HEK293 (cell line): ENCODE measurements at regions not wholly inside any gene's neighbourhood (a gene's known extent, or its start where the extent isn't known, plus 50 kb on each side); places are given as distances from the start of the nearest gene placed in this dataset.
"Not testable (repeated sequence)": the region's sequence is repeated elsewhere in the genome, so short reads cannot be mapped to it uniquely, and the experiment has no call there.

Source experiments
- CTCF ChIA-PET: fragments of 350-600 bp; formaldehyde crosslinking; extraction: SDS; loops from one replicate; lab custom pipeline; 2021; ENCODE audit warnings: antibody characterized with exemption; lab: Yijun Ruan, JAX
- POLR2A ChIA-PET: fragments of 300-600 bp; formaldehyde crosslinking; extraction: SDS; loops from one replicate; lab custom pipeline; 2020; ENCODE audit warnings: antibody characterized with exemption, inconsistent platforms; lab: Yijun Ruan, JAX
- H3K27ac ChIP-seq: fragments of 200-500 bp; sonication (Bioruptor generic); 2 replicates; pipeline ENCODE4 v1.5.1; 2014; ENCODE audit warnings: low read depth, low read length, control low read depth, inconsistent platforms; ENCODE audit errors: extremely low read depth
- H3K36me3 ChIP-seq, 2 experiments: fragments of 200-500 bp in 1 of 2; sonication (Bioruptor generic) in 1 of 2; 1 replicate in 1 of 2; 2 replicates in 1 of 2; pipeline ENCODE4 v1.5.1; 2014 to 2017; ENCODE audit warnings: inconsistent platforms in 2 of 2, low read length in 2 of 2; ENCODE audit not compliant: control insufficient read depth in 2 of 2, insufficient read depth in 1 of 2
- H3K4me1 ChIP-seq: fragments of 200-500 bp; sonication (Bioruptor generic); 2 replicates; pipeline ENCODE4 v1.5.1; 2014; ENCODE audit warnings: mild to moderate bottlenecking, low read length, inconsistent platforms; ENCODE audit not compliant: control insufficient read depth, insufficient read depth
- H3K4me3 ChIP-seq: 2 replicates; pipeline ENCODE4 v1.5.1; 2011; ENCODE audit warnings: low read depth, mild to moderate bottlenecking, control low read depth, low read length, moderate library complexity
- H3K9me3 ChIP-seq: fragments of 200-500 bp; sonication (Bioruptor generic); 2 replicates; pipeline ENCODE4 v1.5.1; 2014; ENCODE audit warnings: low read depth, low read length, inconsistent platforms; ENCODE audit not compliant: control insufficient read depth, insufficient read depth
- KLF10 ChIP-seq: fragments of 450-650 bp; IDR thresholded peaks from 2 replicates; pipeline ENCODE4 v1.5.1; 2018; ENCODE audit warnings: missing biosample characterization, mild to moderate bottlenecking, missing genetic modification characterization
- ZNF211 ChIP-seq: fragments of 450-650 bp; formaldehyde crosslinking; IDR thresholded peaks from 2 replicates; pipeline ENCODE4 v1.5.1; 2016; ENCODE audit warnings: low read depth, missing biosample characterization, missing genetic modification characterization
- ZNF221 ChIP-seq: fragments of 450-650 bp; formaldehyde crosslinking; IDR thresholded peaks from 2 replicates; pipeline ENCODE4 v1.5.1; 2017; ENCODE audit warnings: missing biosample characterization, missing genetic modification characterization, borderline replicate concordance
- ZNF239 ChIP-seq: fragments of 450-650 bp; formaldehyde crosslinking; IDR thresholded peaks from 2 replicates; pipeline ENCODE4 v1.5.1; 2016; ENCODE audit warnings: missing biosample characterization, missing genetic modification characterization
- ZNF248 ChIP-seq: fragments of 450-650 bp; formaldehyde crosslinking; IDR thresholded peaks from 2 replicates; pipeline ENCODE4 v1.5.1; 2017; ENCODE audit warnings: missing biosample characterization, missing genetic modification characterization
- ZNF274 ChIP-seq, 2 experiments: fragments of 200-500 bp in 1 of 2; fragments of 450-650 bp in 1 of 2; sonication (Bioruptor generic) in 1 of 2; formaldehyde crosslinking in 1 of 2; IDR thresholded peaks; 2 replicates each; pipeline versions ENCODE4 v1.5.1 to v1.6.1; 2014 to 2016; ENCODE audit warnings: borderline replicate concordance in 1 of 2, inconsistent platforms in 1 of 2, low read length in 1 of 2, missing biosample characterization in 1 of 2, missing genetic modification characterization in 1 of 2
- ZNF311 ChIP-seq: fragments of 450-650 bp; formaldehyde crosslinking; IDR thresholded peaks from 2 replicates; pipeline ENCODE4 v1.5.1; 2017; ENCODE audit warnings: missing biosample characterization, missing genetic modification characterization, borderline replicate concordance
- ZNF404 ChIP-seq: fragments of 450-650 bp; formaldehyde crosslinking; IDR thresholded peaks from 2 replicates; pipeline ENCODE4 v1.5.1; 2017; ENCODE audit warnings: missing biosample characterization, missing genetic modification characterization
- ZNF600 ChIP-seq: fragments of 450-650 bp; formaldehyde crosslinking; IDR thresholded peaks from 2 replicates; pipeline ENCODE4 v1.5.1; 2016; ENCODE audit warnings: missing biosample characterization, missing genetic modification characterization
- ZNF626 ChIP-seq: fragments of 450-650 bp; sonication (Bioruptor Pico); formaldehyde crosslinking; IDR thresholded peaks from 2 replicates; pipeline ENCODE4 v1.5.1; 2018; ENCODE audit warnings: missing biosample characterization, missing genetic modification characterization, inconsistent platforms
- ZNF777 ChIP-seq: fragments of 450-650 bp; formaldehyde crosslinking; IDR thresholded peaks from 2 replicates; pipeline ENCODE4 v1.5.1; 2017; ENCODE audit warnings: missing biosample characterization, missing genetic modification characterization, borderline replicate concordance
- TF ChIP-seq, protein P1 (sequence below): fragments of 450-650 bp; formaldehyde crosslinking; IDR thresholded peaks from 2 replicates; pipeline ENCODE4; 2016; ENCODE audit warnings: missing biosample characterization, missing genetic modification characterization
- TF ChIP-seq, protein P2 (sequence below): fragments of 450-650 bp; formaldehyde crosslinking; IDR thresholded peaks from 2 replicates; pipeline ENCODE4 v1.5.1; 2017; ENCODE audit warnings: missing biosample characterization, missing genetic modification characterization
- TF ChIP-seq, protein P3 (sequence below): fragments of 450-650 bp; formaldehyde crosslinking; IDR thresholded peaks from 2 replicates; pipeline ENCODE4 v1.5.1; 2016; ENCODE audit warnings: missing biosample characterization, missing genetic modification characterization

DNA sequence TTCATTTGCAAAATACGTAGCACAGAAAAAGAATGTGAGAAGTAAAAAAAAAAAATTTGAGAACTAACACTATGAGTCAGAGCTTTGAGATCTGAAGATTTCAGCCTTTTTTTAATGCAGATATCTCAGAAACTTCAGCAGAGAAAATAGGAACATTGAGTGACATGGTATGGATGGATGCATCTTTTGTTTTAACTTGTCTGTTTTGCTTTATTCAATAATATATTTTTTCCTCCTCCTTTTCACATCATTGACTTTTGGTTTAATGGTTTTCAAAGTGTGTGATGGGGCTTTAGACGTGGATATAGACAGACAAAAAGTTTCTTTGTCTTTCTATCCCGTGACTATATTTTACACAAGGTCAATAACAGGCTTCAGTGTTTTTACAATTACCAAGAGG, 426.7 kb upstream of the FRG2C start:
- H3K36me3 ChIP-seq = no peaks in the 10 kb centered on the region
- ChIA-PET CTCF (no interaction called here), POLR2A (no interaction called here)
- no peaks in the 10 kb centered on the region for H3K9me3 ChIP-seq
- TF ChIP-seq, protein P1, sequence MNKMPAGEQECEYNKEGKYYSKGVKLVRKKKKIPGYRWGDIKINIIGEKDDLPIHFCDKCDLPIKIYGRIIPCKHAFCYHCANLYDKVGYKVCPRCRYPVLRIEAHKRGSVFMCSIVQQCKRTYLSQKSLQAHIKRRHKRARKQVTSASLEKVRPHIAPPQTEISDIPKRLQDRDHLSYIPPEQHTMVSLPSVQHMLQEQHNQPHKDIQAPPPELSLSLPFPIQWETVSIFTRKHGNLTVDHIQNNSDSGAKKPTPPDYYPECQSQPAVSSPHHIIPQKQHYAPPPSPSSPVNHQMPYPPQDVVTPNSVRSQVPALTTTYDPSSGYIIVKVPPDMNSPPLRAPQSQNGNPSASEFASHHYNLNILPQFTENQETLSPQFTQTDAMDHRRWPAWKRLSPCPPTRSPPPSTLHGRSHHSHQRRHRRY (tag by site-specific recombination) = no peak
- TF ChIP-seq ZNF248 (tag by site-specific recombination) = no peak
- no peak for TF ChIP-seq ZNF626 (tag by site-specific recombination)
- TF ChIP-seq ZNF211 (tag by site-specific recombination) = no peak
- TF ChIP-seq, protein P2, sequence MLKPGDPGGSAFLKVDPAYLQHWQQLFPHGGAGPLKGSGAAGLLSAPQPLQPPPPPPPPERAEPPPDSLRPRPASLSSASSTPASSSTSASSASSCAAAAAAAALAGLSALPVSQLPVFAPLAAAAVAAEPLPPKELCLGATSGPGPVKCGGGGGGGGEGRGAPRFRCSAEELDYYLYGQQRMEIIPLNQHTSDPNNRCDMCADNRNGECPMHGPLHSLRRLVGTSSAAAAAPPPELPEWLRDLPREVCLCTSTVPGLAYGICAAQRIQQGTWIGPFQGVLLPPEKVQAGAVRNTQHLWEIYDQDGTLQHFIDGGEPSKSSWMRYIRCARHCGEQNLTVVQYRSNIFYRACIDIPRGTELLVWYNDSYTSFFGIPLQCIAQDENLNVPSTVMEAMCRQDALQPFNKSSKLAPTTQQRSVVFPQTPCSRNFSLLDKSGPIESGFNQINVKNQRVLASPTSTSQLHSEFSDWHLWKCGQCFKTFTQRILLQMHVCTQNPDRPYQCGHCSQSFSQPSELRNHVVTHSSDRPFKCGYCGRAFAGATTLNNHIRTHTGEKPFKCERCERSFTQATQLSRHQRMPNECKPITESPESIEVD (tag by site-specific recombination) = no peak
- no peak for TF ChIP-seq ZNF404 (tag by site-specific recombination)
- TF ChIP-seq ZNF239 (tag by site-specific recombination) = no peak
- TF ChIP-seq KLF10 = no peak
- TF ChIP-seq, protein P3, sequence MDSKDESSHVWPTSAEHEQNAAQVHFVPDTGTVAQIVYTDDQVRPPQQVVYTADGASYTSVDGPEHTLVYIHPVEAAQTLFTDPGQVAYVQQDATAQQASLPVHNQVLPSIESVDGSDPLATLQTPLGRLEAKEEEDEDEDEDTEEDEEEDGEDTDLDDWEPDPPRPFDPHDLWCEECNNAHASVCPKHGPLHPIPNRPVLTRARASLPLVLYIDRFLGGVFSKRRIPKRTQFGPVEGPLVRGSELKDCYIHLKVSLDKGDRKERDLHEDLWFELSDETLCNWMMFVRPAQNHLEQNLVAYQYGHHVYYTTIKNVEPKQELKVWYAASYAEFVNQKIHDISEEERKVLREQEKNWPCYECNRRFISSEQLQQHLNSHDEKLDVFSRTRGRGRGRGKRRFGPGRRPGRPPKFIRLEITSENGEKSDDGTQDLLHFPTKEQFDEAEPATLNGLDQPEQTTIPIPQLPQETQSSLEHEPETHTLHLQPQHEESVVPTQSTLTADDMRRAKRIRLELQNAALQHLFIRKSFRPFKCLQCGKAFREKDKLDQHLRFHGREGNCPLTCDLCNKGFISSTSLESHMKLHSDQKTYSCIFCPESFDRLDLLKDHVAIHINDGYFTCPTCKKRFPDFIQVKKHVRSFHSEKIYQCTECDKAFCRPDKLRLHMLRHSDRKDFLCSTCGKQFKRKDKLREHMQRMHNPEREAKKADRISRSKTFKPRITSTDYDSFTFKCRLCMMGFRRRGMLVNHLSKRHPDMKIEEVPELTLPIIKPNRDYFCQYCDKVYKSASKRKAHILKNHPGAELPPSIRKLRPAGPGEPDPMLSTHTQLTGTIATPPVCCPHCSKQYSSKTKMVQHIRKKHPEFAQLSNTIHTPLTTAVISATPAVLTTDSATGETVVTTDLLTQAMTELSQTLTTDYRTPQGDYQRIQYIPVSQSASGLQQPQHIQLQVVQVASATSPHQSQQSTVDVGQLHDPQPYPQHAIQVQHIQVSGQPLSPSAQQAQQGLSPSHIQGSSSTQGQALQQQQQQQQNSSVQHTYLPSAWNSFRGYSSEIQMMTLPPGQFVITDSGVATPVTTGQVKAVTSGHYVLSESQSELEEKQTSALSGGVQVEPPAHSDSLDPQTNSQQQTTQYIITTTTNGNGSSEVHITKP = no peak
- no peak for TF ChIP-seq ZNF311
- TF ChIP-seq ZNF274 (IDR thresholded peaks at IDR 0.05; ENCODE audit: low read length) = no peak
- no peak for TF ChIP-seq ZNF274 (tag by site-specific recombination; IDR thresholded peaks at IDR 0.05; ENCODE audit: borderline replicate concordance)
- no peak for TF ChIP-seq ZNF600 (tag by site-specific recombination)
- no peak for TF ChIP-seq ZNF221
- no peaks in the 10 kb centered on the region for H3K4me1 ChIP-seq
- H3K4me3 ChIP-seq = no peak overlapping the region
- no peak overlapping the region for H3K27ac ChIP-seq

DNA sequence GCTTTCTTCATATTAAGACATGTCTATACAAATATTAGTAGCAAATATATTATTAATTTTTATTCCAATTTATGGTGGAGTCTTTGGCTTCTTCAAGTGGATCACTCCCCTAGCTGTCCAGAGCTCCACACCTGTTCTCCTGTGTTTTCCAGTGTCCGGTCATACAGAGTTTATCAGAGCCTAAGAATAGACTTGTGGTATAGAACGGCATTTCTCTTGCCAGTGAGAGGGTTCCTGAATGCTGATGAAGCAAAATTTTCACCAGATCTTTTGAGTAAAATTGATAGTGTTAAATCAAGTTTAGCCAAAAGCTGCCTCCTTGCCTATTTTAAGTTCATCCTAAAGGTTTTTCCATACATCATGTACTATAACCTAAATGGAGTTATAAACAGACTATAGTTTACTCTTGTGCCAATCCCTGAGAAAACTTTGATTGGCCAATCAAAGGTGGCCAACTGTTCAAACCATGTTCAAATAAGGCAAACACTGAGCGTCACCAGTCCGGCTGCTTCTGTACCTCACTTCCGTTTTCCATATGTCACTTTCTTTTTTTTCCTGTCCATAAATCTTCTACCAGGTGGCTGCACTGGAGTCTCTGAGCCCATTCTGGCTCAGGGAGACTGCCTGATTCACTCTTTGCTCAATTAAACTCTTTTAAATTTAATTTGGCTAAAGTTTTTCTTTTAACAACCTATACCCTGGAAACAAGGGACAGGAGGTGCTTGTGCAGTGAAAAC, 422.7 kb upstream of the FRG2C start:
- H3K36me3 ChIP-seq, H3K27ac ChIP-seq, H3K4me3 ChIP-seq, H3K4me1 ChIP-seq, H3K9me3 ChIP-seq, POLR2A ChIA-PET, CTCF ChIA-PET: not testable (repeated sequence)

DNA sequence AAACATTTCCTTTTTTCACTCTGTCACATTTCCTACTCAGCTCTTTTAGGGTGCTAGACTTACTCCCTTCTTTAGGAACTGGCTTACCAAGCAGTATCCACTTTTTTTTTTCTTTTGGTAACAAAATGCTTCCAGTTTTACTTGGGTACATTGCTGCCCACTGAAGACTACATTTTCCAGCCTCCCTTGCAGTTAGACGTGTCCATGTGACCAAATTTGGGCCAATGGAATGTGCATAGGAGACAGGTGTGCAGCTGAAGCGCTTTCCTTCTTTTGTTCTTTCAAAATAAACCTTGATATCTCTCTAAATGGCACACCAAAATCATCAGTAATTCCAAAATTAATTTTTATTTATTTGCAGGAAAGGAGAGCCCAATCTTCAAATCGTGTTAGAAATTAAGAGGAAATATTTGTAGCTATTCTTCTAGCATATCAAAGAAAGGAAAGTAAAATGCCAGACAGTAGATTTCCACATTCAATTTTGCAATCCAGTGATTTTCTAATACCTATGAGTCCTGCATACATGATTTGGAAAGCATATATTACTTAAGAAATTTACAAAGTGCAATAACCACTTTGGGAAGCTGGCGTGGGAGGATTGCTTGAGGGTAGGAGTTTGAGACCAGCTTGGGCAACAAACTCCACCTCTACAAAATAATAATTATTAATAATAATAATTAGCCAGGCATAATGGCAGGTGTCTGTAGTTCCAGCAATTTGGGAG, 422.0 kb upstream of the FRG2C start:
- Histone ChIP-seq H3K36me3 (no peaks in the 10 kb centered on the region), H3K4me3 (no peak overlapping the region), H3K4me1 (no peaks in the 10 kb centered on the region), H3K27ac (no peak overlapping the region), H3K9me3 (no peaks in the 10 kb centered on the region)
- CTCF ChIA-PET = no interaction called here
- POLR2A ChIA-PET = no interaction called here
- TF ChIP-seq ZNF777 (tag by site-specific recombination) = no peak
